NCI-H2196 treated with DMSO at 0.1 percent for 48 hours (cell line): ENCODE measurements at regions not wholly inside any gene's neighbourhood (a gene's known extent, or its start where the extent isn't known, plus 50 kb on each side); places are given as distances from the start of the nearest gene placed in this dataset.
"Not testable (repeated sequence)": the region's sequence is repeated elsewhere in the genome, so short reads cannot be mapped to it uniquely, and the experiment has no call there.

Experiments
- DNase-seq: peaks from one replicate; lab custom pipeline; 2025; ENCODE audit not compliant: unreplicated experiment; lab: John Stamatoyannopoulos, UW

- DNase-seq, result no peak
Observed at GRCh38 chr10:3875842-3876235, 90.8 kb upstream of the KLF6 start.

GRCh38 chr10:3874990-3875841 lies 90.2 kb upstream of the KLF6 start:
- no peak for DNase-seq

- DNase-seq, result not testable (repeated sequence)
Observed at GRCh38 chr10:3874610-3874989, 89.6 kb upstream of the KLF6 start.

- peak; percentile 48 for DNase-seq
Observed at GRCh38 chr10:3873728-3874461, 88.9 kb upstream of the KLF6 start.

GRCh38 chr10:3872712-3873329 lies 87.8 kb upstream of the KLF6 start:
- no peak for DNase-seq

- DNase-seq, result no peak
Observed at GRCh38 chr10:3871424-3871996, 86.5 kb upstream of the KLF6 start.

- no peak for DNase-seq
Observed at GRCh38 chr10:3869036-3869435, 84.0 kb upstream of the KLF6 start.

GRCh38 chr10:3868271-3868664 lies 83.3 kb upstream of the KLF6 start:
- no peak for DNase-seq

- DNase-seq, result no peak
Observed at GRCh38 chr10:3867454-3868270, 82.7 kb upstream of the KLF6 start.

- no peak for DNase-seq
Observed at GRCh38 chr10:3866332-3866731, 81.3 kb upstream of the KLF6 start.

- no peak for DNase-seq
Observed at GRCh38 chr10:3865565-3865964, 80.6 kb upstream of the KLF6 start.

GRCh38 chr10:3861795-3862194 lies 76.8 kb upstream of the KLF6 start:
- DNase-seq, result no peak

GRCh38 chr10:3858051-3858845 lies 73.2 kb upstream of the KLF6 start:
- DNase-seq, result no peak

- DNase-seq, result no peak
Observed at GRCh38 chr10:3857318-3857717, 72.3 kb upstream of the KLF6 start.

- no peak for DNase-seq
Observed at GRCh38 chr10:3856593-3856992, 71.6 kb upstream of the KLF6 start.

GRCh38 chr10:3853547-3854303 lies 68.7 kb upstream of the KLF6 start:
- no peak for DNase-seq

GRCh38 chr10:3853016-3853415 lies 68.0 kb upstream of the KLF6 start:
- no peak for DNase-seq

GRCh38 chr10:3852147-3852904 lies 67.3 kb upstream of the KLF6 start:
- peak; percentile 71 for DNase-seq
